Skeletal muscle tissue (tissue), 3 donors: ENCODE measurements at regions not wholly inside any gene's neighbourhood (a gene's known extent, or its start where the extent isn't known, plus 50 kb on each side); places are given as distances from the start of the nearest gene placed in this dataset.

Experiments used
- H3K27ac ChIP-seq: one replicate; pipeline ENCODE4 v1.7.0; 2013; ENCODE audit warnings: mild to moderate bottlenecking, low read depth, low read length, inconsistent platforms
- H3K27me3 ChIP-seq, 3 donors: one replicate each; pipeline ENCODE4 v1.7.0; 2013; ENCODE audit warnings: low read length in 3 of 3; ENCODE audit not compliant: control insufficient read depth in 3 of 3, insufficient read depth in 3 of 3
- H3K36me3 ChIP-seq, 3 donors: one replicate each; pipeline ENCODE4 v1.7.0; 2013; ENCODE audit warnings: low read length in 3 of 3; ENCODE audit not compliant: control insufficient read depth in 3 of 3, insufficient read depth in 3 of 3
- H3K4me1 ChIP-seq, 3 donors: one replicate each; pipeline ENCODE4 v1.7.0; 2013; ENCODE audit warnings: low read length in 3 of 3, mild to moderate bottlenecking in 3 of 3; ENCODE audit not compliant: control insufficient read depth in 3 of 3, insufficient read depth in 3 of 3
- H3K4me3 ChIP-seq, 3 donors: one replicate each; pipeline ENCODE4 v1.7.0; 2013; ENCODE audit warnings: low read length in 3 of 3
- H3K9ac ChIP-seq, 3 donors: one replicate each; pipeline ENCODE4 v1.7.0; 2013; ENCODE audit warnings: low read length in 3 of 3, mild to moderate bottlenecking in 3 of 3, moderate library complexity in 2 of 3, low read depth in 1 of 3
- H3K9me3 ChIP-seq, 3 donors: one replicate each; pipeline ENCODE4 v1.7.0; 2013; ENCODE audit warnings: low read length in 3 of 3; ENCODE audit not compliant: control insufficient read depth in 3 of 3
- donor health status: Osteomylitis.

DNA sequence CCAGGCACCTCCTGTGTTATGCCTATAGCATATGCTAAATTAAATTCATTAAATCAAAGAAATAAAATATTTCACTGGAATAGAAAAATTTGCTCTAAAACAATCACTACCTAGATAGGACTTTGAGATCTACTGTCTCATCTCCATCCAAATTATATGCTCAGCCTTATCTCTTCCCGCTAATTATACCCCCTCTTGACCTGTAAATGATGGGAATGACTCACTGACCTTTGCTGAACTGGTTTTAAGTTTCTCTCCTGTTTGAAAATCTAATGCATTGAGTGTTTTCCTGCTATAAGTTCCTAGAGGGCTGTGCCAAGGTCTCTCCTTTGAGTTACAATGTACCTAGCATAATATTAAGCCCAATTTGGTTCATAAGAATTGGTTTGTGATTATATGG is 110.1 kb downstream of the BMP2 start:
- Histone ChIP-seq H3K27ac (no peak overlapping the region), H3K9me3 (no peaks in the 10 kb centered on the region), H3K4me3 (no peak overlapping the region), H3K27me3 (no peaks in the 10 kb centered on the region), H3K36me3 (no peaks in the 10 kb centered on the region), H3K9ac (no peak overlapping the region), H3K4me1 (no peaks in the 10 kb centered on the region)

DNA sequence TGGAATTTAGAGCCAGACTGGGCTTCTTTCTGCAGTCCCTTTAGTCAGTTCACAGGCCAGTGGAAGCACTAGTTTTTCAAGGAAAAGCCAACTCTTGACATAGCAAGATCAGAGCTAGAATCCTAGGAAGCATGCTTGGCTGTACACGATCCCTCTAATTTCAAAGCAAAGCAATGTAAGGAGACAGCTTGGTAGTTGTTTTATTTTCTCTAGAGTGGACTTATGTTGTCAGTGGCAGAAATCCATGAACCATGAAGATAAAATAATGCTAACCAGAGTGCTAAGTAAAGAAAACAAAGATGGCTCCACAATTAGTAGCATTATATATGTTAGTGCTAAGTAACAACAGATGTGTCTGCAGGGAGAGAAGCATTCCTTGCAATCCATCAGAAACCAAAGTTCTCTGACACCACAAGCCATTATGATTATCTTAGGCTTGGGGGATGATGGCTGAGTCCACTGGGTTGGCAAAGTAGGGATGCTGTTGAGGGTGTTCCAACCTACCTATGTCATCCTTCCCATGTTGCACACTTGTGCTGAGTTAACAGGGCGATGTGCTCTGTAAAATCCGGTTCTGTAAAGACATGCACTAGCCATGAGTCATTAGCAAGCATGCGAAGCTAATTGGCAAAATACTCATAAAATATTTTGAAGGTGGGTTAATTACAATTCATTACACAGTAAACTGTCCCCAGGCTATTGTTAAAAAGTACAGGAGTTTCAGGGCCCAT is 115.2 kb downstream of the BMP2 start:
- H3K27ac ChIP-seq, result no peak overlapping the region
- no peaks in the 10 kb centered on the region for H3K9me3 ChIP-seq
- no peaks in the 10 kb centered on the region for H3K4me1 ChIP-seq
- no peak overlapping the region for H3K4me3 ChIP-seq
- H3K9ac ChIP-seq, result no peak overlapping the region
- H3K36me3 ChIP-seq, result no peaks in the 10 kb centered on the region
- no peaks in the 10 kb centered on the region for H3K27me3 ChIP-seq

DNA sequence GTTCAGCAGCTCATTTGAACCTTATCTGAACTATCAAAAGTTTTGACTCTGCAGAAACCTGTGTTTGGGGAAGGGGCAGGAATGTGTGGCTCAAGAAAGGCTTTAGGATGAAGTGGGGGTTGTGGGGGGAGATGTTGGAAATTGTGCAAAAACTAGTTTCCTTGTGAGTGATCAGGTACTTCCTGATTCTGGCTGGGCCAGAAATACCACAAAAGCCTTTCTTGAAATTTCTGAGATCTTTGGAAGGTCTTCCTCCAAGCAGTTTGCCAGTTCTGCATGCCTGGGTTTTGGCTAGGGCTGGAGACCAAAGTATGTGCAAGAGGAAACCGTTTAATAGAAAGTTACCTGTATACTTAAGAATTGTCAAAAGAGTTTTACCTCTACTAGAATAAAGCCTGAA is 116.6 kb downstream of the BMP2 start:
- no peaks in the 10 kb centered on the region for H3K27me3 ChIP-seq
- H3K27ac ChIP-seq, result no peak overlapping the region
- no peak overlapping the region for H3K4me3 ChIP-seq
- H3K9me3 ChIP-seq, result no peaks in the 10 kb centered on the region
- H3K9ac ChIP-seq, result no peak overlapping the region
- H3K36me3 ChIP-seq, result no peaks in the 10 kb centered on the region
- no peaks in the 10 kb centered on the region for H3K4me1 ChIP-seq

DNA sequence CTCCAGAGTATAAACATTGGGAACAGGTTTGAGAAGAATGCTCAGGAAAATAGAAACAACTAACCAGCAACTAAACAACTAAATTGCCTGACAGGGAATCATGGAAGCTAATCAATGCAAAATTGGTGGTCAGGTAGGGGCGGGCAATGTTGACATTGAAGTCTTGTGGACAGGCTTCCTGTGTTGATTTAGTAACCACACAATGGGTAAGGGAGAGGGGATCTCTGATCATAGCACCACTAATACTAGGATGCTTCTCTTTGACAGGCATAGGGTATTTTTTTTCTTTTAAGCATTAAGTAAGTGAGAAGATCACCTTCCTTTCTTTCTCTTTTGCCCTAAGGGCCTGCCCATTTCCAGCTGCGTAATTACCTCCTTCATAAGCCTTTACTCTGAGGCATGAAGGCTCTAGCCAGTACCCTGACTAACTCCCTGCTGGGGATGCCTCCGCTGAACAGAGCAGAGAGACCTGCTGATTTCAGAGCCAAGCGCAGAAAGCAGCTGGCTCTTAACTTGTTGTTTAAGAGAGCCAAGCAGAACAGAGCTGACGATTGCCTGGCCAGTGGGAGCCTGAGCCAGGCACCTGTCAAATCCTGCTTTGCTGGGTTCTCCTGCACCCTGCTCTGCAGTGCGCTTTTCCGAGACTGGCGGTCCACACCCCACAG is 118.7 kb downstream of the BMP2 start:
- Histone ChIP-seq H3K27ac (no peak overlapping the region), H3K36me3 (no peaks in the 10 kb centered on the region), H3K9me3 (no peaks in the 10 kb centered on the region), H3K27me3 (no peaks in the 10 kb centered on the region), H3K9ac (no peak overlapping the region), H3K4me1 (no peaks in the 10 kb centered on the region), H3K4me3 (no peak overlapping the region)

DNA sequence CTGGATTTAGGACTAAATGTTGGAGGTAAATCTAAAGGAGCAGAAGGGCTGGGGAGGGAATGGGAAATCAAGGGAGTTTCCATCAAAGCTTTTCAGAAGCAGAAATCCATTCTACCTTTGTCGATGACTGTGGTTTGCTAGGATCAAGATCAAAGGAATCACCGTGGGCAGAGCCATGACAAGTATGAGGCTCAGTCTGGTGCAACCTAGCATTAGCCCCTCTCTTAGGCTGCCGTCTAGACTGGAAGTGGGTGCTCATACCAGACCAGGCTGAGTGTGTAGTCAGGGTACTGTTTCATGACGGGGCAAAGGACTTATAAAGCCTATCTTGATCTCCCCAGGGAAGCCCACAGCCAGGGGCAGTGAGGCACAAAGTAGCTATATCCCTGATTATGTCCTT is 120.5 kb downstream of the BMP2 start:
- Histone ChIP-seq H3K27me3 (no peaks in the 10 kb centered on the region), H3K4me1 (no peaks in the 10 kb centered on the region), H3K9me3 (no peaks in the 10 kb centered on the region), H3K9ac (no peak overlapping the region), H3K4me3 (no peak overlapping the region), H3K27ac (no peak overlapping the region), H3K36me3 (no peaks in the 10 kb centered on the region)

DNA sequence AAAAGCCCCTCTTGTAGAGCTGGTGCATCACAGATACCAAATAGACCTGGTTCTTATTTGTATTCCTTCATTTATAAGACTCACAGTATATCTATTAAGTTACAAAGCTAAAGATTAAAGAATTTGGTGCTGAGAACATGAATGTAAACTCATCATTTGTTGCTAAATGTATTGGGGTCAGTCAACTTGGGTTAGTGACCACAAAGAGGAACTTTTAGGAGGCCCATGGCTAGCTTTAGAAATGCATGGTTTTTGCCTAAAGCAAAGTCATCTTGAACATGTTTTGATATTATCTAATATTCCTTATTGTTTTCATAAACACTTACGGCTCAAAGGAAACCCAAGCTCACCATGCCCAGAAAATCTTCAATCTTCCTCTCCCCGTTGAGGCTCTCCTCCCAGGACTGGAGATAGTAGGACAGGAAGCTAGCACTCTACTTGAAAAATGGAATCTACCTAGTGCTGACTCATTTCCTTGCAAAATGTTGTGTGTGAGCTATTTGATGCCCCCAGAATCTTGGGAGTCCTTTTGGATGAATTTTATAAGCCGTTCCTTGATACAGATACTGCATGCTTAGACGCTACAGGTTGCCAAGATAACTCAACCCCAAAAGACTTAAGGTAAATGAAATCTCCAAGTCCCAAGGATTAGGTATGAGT is 121.4 kb downstream of the BMP2 start:
- H3K4me3 ChIP-seq, result no peak overlapping the region
- H3K27me3 ChIP-seq, result no peaks in the 10 kb centered on the region
- H3K9ac ChIP-seq, result no peak overlapping the region

DNA sequence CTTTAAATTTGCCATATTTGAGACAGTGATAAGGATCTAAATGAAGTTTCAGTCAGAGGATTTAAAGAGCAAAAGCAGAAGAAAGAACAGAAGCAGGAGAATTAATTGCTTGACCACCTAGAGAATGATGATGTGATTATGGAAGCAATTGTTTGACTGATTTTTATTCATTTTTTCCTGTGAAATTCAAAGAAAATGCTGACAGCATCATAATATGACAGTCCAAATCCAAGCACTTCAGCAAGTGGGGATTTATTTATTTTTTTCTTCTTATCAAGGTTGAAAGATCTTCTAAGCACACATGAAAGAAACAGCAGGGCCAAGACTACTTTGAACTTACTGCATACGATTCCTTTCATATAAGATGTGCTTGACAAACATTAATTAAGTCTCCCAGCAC is 125.2 kb downstream of the BMP2 start:
- no peaks in the 10 kb centered on the region for H3K36me3 ChIP-seq
- no peak overlapping the region for H3K9ac ChIP-seq
- H3K9me3 ChIP-seq, result no peaks in the 10 kb centered on the region
- no peaks in the 10 kb centered on the region for H3K4me1 ChIP-seq
- no peaks in the 10 kb centered on the region for H3K27me3 ChIP-seq
- no peak overlapping the region for H3K27ac ChIP-seq
- no peak overlapping the region for H3K4me3 ChIP-seq

More for the DNA sequence above, 121.4 kb downstream of the BMP2 start:
- Histone ChIP-seq H3K9me3 (no peaks in the 10 kb centered on the region), H3K36me3 (no peaks in the 10 kb centered on the region), H3K27ac (no peak overlapping the region), H3K4me1 (no peaks in the 10 kb centered on the region)

DNA sequence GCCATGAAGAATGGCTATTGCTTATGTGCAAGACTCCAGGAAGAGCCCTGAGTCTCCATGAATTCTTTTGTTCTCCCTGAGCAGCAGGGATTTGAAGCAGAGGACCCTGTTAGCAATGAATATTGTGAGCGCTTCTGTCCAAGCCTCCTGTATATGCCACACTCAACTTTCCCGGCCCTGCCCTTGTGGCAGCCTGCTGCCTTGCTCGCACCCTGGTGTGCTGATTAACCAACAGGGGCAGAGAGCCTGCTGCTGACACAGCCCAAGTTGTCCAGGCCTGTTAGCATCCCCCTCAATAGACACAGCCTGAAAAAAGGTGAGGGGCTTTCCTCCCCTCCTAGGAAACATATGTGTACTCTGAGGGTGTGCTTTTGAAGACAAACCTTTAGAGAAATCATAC is 131.4 kb downstream of the BMP2 start:
- Histone ChIP-seq H3K27me3 (no peaks in the 10 kb centered on the region), H3K4me1 (no peaks in the 10 kb centered on the region), H3K27ac (no peak overlapping the region), H3K36me3 (no peaks in the 10 kb centered on the region), H3K9me3 (no peaks in the 10 kb centered on the region), H3K9ac (no peak overlapping the region), H3K4me3 (no peak overlapping the region)

DNA sequence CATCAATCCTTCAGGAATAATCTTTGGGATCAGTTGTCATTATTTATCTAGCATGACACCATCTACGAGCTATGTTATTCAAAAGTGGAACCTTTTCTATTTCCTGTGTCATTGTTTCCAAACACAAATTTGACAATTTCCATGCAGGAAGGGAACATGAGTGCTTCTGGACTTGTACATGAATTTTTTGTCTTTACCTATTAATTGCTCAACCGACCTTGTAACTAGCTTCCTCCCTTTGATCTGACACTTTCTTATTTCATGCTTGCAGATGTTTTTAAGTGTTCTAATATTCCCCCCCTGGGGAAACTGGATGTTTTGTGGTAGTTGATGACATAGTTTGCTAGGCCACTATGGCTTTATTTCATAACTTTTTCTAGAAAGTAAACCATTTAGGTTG is 139.4 kb downstream of the BMP2 start:
- H3K4me1 ChIP-seq, result no peaks in the 10 kb centered on the region
- H3K27ac ChIP-seq, result no peak overlapping the region
- no peaks in the 10 kb centered on the region for H3K9me3 ChIP-seq
- no peak overlapping the region for H3K4me3 ChIP-seq
- H3K36me3 ChIP-seq, result no peaks in the 10 kb centered on the region
- no peaks in the 10 kb centered on the region for H3K27me3 ChIP-seq
- H3K9ac ChIP-seq, result no peak overlapping the region

DNA sequence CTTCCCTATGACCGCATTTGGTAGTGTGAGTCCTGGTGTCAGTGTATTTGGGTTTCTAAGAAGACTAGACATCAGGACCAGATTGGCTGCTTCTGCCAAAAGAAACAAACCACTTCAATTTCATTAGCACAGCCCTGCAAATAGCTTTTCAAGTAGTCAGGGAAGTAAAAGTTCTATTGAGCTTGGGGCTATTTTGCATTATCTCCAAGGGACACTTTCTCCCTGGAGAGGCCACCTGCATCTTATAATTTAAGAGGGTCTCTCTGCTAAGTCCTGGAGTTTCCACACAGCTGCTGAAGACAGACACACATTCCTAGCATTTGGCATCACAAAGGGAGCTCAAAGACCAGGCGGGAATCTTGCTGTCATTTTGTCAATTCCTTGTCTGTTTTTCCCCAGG is 141.2 kb downstream of the BMP2 start:
- no peak overlapping the region for H3K4me3 ChIP-seq
- no peaks in the 10 kb centered on the region for H3K27me3 ChIP-seq
- H3K4me1 ChIP-seq, result no peaks in the 10 kb centered on the region
- no peaks in the 10 kb centered on the region for H3K9me3 ChIP-seq
- no peaks in the 10 kb centered on the region for H3K36me3 ChIP-seq
- no peak overlapping the region for H3K9ac ChIP-seq
- no peak overlapping the region for H3K27ac ChIP-seq
